Hematopoietic multipotent progenitor cell treated with erythropoietin and hydrocortisone succinate and interleukin-3 and kit ligand, for 15 days (in vitro differentiated cells): ENCODE measurements at regions not wholly inside any gene's neighbourhood (a gene's known extent, or its start where the extent isn't known, plus 50 kb on each side); places are given as distances from the start of the nearest gene placed in this dataset.

ENCODE experiments used
- DNase-seq: peaks from one replicate; pipeline ENCODE4 v3.0.0-alpha.2; 2015; ENCODE audit warnings: low spot score

DNA sequence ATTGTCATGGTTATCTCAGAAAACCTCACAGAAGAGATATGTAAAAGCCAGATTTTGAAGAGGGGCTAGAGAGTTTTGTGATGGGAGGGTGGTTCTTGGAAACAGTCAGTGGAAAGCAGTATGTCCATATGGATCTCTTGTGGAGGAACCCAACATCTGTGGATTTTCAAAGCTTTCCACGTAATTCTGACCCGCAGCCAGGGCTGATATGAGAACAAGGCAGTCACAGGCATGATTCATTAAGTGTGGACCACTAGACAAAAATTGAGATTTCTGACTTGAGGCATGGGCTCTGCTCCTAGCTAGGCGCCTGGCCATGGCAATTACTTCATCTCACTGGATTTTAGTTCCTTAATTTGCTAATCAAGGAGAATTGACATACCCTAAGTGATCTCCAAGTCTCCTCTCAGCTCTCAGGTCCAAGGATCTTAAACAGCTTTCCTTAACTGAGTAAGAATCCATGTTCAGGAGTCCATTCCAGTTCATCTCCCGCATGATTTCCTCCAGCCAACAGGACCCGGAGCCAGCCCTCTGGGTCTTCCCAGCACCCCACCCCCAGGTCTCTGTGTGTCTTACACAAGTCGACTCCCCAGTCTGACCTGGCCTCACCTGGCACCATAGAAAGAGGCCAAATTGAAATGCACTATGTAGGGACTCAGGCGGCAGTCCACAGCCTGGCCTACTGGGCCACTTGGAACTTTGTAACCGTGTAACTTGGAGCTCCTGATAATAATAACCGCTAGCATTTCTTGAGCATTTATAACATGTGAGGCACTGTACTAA lies 176.3 kb upstream of the PARP11 start:
- no peak for DNase-seq

DNA sequence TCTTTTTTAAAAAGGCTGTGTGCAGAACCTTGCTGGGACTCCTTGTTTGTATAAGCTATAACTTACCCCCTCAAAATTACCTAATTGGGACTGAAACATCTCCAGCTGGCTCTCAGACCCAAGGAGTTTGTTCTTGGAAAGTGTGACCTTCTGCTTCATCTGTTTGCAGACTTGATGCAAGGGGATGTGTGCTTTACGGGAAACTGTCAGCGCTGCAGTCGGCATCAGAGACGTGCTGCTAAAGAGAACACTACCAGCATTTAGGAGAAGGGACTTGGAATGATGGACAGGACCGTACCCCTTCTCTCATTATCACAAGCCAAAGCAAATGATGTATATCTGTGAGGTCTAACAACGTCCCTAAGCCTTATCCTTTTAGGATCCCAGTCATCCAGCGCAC lies 174.2 kb upstream of the PARP11 start:
- DNase-seq: no peak

DNA sequence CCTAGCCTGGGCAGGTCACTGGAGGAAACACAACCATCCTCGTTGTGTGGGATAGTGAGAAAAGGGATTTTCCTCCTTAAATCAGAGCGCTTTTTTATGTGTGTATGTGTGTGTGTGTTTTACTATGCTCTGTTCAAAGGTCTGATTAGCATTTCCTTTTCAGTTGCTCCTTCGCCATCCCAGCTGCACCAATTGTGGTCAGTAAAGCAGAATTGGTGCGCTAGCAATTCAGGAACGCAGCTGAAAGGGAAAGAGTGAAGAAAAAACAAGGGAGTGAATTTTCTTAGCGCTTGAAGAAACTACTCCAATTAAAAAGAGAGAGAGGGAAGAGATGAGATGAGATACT lies 173.3 kb upstream of the PARP11 start:
- no peak for DNase-seq

DNA sequence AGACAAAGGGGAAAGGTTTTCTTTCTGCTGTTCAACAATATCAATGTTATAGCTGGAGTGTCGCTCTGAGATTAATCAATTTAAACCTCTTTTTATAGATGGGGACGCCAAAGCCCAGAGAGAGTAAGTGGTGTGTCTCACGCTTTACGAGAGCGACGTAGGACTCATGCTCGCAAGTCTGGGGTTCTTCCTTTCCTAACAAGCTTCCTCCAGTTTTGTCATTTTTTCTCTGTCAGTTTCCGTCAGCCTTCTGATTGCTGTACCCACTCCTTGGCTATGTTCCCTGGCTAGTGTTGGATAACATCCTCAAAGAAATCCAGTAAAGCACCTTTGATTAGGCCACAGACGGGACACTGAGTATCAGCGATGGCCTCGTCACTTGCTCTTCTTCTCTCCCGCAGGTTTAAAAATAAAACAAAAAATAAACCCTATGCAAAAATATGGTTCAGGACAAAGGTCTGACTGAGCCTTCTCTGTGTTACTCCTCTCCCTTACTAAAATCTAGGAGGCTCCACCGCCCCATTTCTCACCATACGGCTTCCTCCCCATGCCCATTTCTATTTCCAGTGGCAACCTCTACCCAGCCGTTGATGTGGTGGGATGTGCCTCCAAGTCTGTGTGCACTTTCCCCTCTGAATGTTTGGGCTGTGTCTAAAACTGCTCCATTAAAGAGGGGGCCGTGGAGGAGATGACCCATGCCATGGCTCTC lies 172.7 kb upstream of the PARP11 start:
- DNase-seq: no peak

DNA sequence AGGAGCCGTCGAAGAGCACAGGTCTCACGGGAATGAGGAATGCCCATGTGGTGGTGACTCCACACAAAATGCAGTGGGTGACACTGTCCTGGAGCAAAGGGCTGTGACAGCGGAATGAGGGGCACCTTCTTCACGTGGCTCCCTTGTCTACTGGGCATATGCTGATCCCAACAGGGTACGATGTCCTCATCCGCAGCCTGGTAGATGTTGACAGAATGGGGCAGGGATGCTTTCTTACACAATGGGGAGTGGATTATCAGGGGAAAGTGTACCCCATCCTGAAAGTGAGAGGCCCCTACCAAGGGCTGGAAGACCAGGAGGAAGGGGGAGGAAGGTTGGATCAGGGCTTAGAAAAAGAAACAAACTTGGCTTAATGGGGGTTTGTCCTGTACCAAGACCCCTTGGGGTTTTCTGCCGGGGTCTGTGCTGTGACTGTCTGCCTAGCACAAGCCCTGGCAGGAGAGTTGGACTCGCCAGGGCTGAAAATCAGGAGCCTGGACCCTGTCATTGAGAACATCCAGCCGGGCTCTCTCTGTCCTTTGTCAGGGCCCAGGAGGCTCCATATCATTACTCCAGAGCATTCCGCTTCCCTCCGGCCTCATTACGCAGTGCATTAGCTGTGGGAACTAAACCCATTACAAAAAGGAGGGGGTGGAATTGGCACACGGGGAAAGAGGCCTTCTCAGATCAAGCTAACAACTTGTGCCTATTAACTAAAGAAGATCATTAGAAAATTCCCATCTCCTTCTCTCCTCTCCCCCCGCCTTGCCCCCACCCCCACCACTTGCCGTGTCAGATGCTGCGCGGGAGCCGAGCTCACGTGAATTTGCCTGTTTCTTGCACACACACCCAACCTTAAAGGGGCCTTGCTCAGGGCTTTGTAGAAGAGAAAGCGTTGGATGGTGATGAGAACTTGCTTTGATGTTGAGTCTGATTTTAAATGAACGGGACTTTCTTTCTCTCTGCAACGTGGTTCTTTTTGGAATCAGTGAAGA lies 171.8 kb upstream of the PARP11 start:
- no peak for DNase-seq

DNA sequence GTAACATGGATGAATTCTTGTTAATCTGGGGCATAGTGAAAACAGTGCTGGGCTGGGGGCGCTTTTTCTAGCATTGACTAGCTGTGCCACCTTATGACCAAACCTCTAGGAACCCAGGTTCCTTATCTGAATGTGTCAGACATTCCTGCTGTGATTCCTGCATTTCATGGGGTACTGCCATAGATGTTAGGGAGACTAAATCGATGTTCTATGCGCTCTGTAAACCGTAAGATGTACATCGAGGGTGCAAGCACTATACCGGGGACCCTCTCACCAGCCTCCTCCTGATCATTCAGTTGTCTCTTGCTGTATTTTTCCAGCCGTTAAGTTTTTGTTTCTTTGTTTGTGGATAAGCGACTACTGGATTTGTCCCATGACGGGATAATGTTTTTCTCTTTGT lies 170.9 kb upstream of the PARP11 start:
- no peak for DNase-seq

DNA sequence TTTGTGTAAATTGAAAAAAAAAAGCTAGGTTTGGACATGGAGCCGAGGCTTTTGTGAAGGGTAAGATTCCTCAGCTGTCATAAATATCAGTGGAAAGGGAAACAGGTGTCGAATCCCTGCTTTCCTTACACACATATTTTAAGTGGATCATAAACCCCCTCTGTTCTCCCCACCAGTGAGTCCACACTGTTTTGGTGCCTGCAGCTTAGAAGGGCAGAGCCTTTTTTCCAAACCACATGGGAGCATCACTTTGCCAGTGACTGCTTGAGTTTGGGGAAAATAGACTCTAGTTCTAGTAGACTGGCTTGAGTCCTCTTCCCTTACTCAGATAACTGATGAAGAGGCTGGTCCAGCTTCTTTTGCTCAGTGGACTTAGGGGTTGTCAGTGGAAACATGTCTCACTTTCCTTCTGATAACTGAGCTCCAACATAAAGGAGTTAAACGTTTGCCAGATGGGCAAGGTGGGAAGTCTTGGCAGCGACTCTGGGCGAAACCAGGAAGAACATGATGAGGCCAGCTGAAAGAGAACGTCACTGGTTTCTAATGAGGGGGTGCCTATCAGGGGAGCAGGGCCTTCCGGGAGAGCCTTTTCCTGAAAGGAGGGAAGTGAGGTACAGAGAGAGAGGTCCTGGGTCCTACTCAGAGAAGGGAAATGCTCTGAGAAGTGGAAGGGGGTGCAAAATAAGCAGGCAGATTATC lies 168.1 kb upstream of the PARP11 start:
- no peak for DNase-seq

DNA sequence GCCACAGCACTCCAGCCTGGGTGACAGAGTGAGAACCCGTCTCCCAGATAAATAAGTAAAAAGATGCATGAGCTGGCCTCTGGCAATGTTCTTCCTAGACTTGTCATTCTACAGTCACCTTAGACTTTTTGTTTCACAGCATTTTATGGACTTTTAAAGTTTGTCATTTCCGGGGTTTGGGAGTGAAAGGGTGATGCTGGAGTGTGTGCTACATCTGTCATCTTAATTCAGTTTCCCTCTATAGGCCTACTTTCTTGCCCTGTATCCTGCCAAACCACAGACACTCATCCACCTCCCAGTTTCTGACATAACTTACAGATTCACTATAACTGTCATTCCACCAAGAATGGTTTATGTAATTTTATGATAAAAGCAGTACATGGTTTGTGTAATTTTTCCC lies 166.7 kb upstream of the PARP11 start:
- no peak for DNase-seq

DNA sequence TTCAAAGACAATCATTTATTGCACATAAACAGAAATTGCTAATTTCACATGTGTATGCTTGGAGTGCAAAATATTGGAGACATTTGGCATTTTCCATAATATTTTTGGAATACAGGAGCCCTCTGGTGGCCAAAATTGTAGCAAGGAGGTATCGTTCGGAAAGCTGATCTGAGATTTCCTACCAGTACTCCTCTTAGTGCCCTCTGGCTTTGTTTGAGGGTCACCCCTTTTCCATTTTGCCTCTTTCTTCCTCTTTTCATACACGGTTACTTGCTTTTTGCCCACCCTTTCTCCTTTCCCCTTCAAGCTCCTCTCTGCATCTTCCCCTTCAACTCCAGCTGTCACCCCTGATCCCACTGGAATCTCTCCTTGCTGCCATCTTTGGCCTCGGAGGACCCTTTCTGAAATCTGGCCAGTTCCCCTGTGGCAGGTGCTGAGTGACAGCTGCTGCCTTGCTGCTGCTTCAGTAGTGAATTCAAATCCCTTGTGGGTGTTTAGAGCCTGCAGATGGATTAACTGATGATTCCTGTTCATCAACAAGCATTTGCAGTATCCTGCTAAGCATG lies 164.6 kb upstream of the PARP11 start:
- no peak for DNase-seq

DNA sequence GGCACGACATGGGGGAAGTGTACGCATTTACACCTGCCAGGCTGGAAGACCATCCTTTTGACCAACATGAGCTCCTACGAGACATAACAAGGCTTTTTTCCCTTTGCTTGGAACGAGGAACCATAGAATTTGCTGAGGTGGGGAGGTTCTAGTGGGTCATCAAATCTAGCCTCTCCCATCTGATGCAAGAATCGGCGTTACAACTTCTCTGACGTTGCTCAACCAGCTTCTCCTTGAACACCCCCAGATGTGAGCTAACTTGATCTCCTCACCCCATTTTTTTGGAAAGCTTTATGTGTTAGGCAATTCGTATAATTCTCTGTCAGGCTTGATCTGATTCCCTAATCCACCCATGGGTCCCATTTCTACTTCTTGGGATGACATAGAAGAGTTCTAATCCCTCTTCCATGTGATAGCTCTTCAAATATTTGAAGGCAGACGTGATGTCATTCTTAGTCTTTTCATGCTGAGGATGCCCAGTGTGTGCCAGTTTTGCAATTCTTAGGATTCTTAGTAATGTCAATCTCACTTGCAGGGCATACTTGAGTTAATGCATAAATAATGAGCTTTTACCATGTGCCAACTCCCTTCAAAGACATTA lies 163.6 kb upstream of the PARP11 start:
- no peak for DNase-seq

DNA sequence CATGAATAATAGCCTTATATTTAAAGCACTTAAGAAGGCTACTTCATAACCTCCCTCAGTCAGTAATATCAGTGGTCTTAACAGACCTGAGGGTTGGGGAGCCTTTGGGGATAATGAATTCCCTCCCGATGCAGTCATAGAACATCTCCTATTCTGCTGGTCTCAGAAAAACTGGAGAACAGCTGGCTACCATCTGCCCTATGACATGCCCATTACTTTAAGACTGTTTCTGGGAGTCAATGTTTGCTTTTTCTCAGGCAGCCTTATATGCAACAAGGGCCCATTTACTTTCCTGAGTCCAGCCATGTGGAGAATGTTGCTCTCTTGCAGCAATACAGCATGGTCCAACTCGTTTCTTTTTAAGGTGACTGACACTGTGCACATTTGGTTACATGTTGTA lies 161.7 kb upstream of the PARP11 start:
- DNase-seq: no peak

DNA sequence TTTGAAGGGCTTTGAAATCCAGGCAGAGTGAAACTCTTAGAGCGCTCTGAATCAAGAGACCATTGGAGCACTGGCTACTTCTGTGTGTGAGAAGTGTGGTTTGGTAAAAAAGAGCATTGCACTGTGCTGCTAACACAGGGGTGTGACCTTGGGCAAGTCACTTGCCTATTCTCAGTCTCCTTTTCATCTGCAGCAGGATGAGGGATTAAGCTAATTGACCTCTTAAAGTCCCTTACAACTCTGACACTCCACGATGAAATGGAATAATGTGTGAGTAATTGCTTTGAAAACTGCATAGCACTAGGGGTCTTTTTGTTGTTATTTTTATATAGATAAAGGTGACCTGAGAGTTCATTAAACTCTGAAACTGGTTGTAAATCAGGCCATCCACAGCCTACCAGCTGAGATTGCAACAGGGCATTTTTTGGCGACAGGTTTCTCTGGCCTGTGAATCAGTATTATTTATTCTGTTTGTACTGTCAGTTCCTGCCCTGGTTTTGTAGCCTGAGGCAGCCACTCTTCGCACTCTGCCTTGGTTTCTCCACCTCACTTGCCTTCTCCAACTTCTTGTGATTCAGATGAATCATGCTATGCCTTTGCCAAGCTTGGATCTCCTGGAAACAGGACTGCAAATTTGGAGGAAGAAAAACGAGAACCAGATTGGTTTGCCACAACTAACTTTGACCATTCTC lies 159.9 kb upstream of the PARP11 start:
- no peak for DNase-seq

DNA sequence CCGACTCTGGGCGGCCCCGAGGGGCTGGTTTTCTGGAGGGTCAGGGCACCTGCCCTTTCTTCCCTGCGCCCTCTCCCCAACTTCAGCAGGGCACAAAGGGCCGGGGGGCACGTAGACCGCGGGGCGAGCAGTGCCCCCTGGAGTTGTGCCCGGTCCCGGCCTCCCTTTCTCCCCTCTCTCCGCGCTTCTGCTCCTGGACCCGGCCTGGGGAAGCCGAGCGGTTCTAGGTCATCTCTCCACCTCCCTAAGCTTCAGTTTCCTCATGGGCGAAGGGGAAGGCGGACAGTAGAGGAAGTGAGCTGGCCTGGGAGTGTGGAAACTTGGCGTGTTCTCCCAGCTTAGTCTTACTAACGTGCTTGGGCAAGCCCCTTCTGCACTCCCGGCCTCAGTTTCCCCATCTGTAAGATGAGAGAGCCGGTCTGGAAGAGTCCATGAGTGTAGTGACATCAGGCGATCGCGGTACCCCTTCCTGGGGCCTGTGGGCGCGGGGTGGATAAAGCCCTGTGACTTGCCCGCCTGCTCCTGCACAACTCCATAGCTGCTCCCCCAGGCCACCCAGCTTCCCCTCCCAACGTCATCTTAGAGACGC lies 158.6 kb upstream of the PARP11 start:
- no peak for DNase-seq

DNA sequence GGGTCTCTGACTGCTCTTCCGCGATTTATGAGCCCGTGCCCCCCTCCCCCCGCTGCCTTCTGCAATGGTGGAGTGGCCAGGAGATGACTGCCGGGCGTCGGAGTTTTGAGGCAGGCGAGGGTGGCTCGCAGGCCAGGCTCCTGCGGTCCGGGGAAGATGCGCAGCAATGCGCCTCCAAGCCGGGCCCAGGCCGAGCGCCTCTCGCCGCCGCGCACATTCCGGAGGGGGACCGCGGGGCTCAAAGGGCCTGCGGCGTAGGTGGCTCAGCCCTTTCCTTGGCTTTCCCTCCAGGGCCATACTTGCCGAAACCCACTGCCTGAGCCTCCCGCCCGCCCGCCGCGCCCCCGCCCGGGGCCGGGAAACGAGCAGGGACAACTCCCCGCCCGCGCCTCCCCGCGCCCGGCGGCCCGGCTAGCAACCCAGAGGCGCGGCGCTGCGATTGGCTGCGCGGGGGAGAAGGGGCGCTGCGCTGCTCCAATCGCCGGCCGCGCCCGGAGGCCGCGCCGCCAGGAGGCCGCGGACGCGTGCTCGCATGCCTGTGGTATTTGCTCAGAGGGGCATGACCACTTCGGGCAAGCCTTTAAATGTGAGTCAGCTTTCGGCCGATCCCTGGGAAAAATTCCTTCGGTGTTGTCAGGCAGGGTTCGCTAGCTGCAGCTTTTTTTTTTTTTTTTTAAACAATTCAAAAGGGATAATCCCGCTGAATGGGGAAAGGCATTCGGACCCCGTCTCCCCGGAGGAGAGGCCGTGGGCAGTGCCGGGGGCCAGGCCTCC lies 157.9 kb upstream of the PARP11 start:
- DNase-seq: no peak

DNA sequence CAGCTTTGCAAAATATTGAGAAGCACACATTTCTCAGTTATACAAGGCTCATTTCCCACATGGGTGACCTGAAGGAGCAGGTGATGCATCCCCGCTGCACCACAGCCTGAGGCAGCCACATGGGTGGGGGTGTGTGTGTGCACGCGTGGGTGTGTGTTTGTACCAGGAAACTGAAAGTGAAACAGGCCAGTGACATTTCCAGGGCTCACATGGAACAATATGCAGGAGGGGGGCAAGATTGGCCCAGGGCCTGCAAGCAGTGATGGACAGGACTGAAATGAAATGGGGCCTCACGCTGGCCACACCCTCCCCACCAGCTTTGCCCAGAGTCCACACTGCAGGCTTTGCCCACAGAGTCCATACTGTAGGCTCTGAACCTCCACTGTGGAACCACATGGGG lies 154.2 kb upstream of the PARP11 start:
- DNase-seq: no peak

DNA sequence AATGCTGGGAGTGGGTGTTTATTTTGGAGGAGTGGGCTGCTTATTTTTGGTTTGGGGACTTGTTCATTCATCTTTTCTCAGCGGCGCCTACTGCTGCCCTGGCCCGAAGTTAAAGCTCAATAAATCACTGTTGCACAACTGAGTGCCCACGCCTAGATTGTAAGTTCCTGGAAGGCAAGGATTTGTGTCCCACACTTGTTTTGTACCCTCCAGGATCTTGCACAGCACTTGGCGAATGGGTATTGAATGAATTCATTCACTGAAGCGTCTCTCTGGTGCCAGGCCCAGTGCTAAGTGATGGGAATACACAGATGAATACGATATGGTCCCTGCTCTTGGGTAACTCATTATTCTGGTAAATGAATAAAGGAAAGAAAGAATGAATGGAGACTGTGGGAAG lies 153.3 kb upstream of the PARP11 start:
- DNase-seq: no peak

DNA sequence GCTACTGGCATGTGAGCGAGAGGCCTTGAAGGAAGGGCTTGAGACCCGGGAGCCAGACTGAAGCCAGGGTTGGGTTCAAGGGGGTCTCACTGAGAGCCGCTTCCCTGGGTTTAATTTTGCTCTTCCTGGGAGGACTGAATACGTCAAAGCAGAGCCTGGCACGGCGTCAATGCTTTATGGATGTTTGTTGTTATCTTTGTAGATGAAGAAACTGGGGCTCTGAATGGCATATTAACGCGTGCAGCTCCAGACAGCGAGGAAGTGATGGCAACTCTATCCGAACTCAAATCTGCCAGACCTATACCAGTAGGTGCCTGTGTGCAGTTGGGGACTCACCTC lies 152.8 kb upstream of the PARP11 start:
- no peak for DNase-seq

DNA sequence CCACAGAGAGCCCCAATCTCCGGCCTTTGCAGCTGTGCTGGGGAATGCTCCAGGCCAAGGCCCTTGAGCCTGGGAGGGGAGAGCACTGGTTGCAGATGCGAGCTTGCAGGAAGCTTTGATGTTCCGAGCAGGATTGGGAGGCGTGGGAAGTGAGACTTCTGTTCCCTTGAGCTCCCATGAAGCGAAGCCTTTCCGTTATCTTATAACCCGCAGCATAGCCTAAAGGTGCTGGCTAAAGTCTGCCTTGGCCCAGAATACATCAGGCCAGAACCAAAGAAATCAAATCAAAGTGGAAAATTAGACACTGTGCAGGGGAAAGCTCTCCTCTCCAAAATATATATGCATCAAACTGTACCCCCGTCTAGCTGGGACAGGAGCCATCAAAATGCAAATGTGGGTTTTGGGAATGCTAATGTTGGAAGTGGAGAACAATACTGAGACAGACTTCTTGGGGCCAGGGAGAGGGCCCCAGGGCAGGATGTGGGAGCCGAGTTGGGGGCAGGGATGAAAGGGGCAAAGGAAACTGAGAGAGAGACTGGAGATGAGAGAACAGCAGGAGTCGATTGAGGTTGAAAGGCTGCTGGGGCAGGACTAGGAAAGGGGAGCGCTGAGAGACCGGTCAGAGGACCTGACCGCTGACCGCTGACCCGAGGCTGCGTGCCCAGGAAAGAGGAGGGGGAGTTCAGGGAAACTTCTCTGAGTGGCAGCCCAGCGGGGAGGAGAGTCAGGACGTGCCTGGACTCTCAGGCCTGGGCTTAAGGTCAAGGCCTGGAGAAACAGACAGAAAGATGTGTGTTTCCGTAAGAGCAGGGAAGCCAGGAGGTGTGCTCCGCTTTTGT lies 152.2 kb upstream of the PARP11 start:
- no peak for DNase-seq

DNA sequence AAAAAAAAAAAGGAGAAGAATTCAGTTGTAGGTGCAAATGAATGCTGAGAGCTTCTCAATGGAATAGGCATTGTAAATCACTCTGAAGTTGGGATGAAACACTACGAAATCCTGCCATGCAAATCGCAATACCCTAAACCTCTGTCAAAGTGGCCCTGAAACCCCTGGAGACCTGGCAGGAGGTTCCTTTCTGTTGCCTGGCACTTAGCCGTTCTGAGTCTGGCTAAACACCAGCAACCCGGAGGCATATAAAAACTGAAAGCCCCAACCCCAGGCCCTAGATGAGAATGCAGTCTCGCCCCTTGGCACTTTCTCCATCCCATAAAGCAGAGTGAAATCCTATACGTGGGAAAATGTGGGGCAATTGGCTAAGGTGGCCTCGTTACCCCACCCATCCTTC lies 151.5 kb upstream of the PARP11 start:
- DNase-seq: no peak
